ENCODE measurements at regions not wholly inside any gene's neighbourhood (a gene's known extent, or its start where the extent isn't known, plus 50 kb on each side); places are given as distances from the start of the nearest gene placed in this dataset.

- no peak overlapping the region for H3K4me3 ChIP-seq (ENCODE audit: low read depth in 1 of 3, low read length in 3 of 3)
- WGBS, result 88% methylated on average over 16 of the region's 16 CpGs
- H3K27ac ChIP-seq (ENCODE audit: low read depth in 1 of 2, low read length in 2 of 2), result no peak overlapping the region
- H3K27me3 ChIP-seq (ENCODE audit: control insufficient read depth in 4 of 4, insufficient read depth in 4 of 4, low read length in 3 of 4), result peaks cover 0 to 5% (median under 1%) of the 10 kb centered on the region in 4 donors
- no peaks in the 10 kb centered on the region for H3K36me3 ChIP-seq (ENCODE audit: control insufficient read depth in 4 of 4, insufficient read depth in 3 of 4, low read depth in 1 of 4, low read length in 3 of 4)
- no peak overlapping the region for H3K9ac ChIP-seq (ENCODE audit: low read depth in 1 of 2, low read length in 2 of 2)
- H3K4me1 ChIP-seq (ENCODE audit: control insufficient read depth in 4 of 4, insufficient read depth in 4 of 4, low read length in 3 of 4), result no peaks in the 10 kb centered on the region
- no peak for DNase-seq (ENCODE audit: low spot score)
- TF ChIP-seq NR2F2 (IDR thresholded peaks at IDR 0.05) (no peak), RXRA (IDR thresholded peaks at IDR 0.05) (no peak), RAD21 (IDR thresholded peaks at IDR 0.05) (no peak), JUND (IDR thresholded peaks at IDR 0.05) (no peak), TAF1 (conservative IDR thresholded peaks at IDR 0.05) (no peak), HNF4A (conservative IDR thresholded peaks at IDR 0.05) (no peak), MAX (IDR thresholded peaks at IDR 0.05) (no peak)
- H3K9me3 ChIP-seq (ENCODE audit: control insufficient read depth in 4 of 4, low read length in 3 of 4), result no peaks in the 10 kb centered on the region
These were observed 182.1 kb downstream of the NPHP4 start for GRCh38 chr1:5810131-5810530.

GRCh38 chr1:5809207-5809788 lies 182.9 kb downstream of the NPHP4 start:
- Histone ChIP-seq H3K9me3 (ENCODE audit: control insufficient read depth in 4 of 4, low read length in 3 of 4) (no peaks in the 10 kb centered on the region), H3K27me3 (ENCODE audit: control insufficient read depth in 4 of 4, insufficient read depth in 4 of 4, low read length in 3 of 4) (peaks cover 0 to 5% (median 0%) of the 10 kb centered on the region in 4 donors), H3K9ac (ENCODE audit: low read depth in 1 of 2, low read length in 2 of 2) (no peak overlapping the region), H3K27ac (ENCODE audit: low read depth in 1 of 2, low read length in 2 of 2) (no peak overlapping the region), H3K4me1 (ENCODE audit: control insufficient read depth in 4 of 4, insufficient read depth in 4 of 4, low read length in 3 of 4) (no peaks in the 10 kb centered on the region), H3K4me3 (ENCODE audit: low read depth in 1 of 3, low read length in 3 of 3) (no peak overlapping the region), H3K36me3 (ENCODE audit: control insufficient read depth in 4 of 4, insufficient read depth in 3 of 4, low read depth in 1 of 4, low read length in 3 of 4) (no peaks in the 10 kb centered on the region)
- DNase-seq (ENCODE audit: low spot score), result no peak
- WGBS, result 92% methylated on average over 9 of the region's 9 CpGs
- TF ChIP-seq SP1 (IDR thresholded peaks at IDR 0.05), result no peak

GRCh38 chr1:5803851-5804250 lies 188.4 kb downstream of the NPHP4 start:
- Histone ChIP-seq H3K4me1 (ENCODE audit: control insufficient read depth in 4 of 4, insufficient read depth in 4 of 4, low read length in 3 of 4) (no peaks in the 10 kb centered on the region), H3K36me3 (ENCODE audit: control insufficient read depth in 4 of 4, insufficient read depth in 3 of 4, low read depth in 1 of 4, low read length in 3 of 4) (no peaks in the 10 kb centered on the region), H3K9me3 (ENCODE audit: control insufficient read depth in 4 of 4, low read length in 3 of 4) (peaks cover 0 to 5% (median 2%) of the 10 kb centered on the region in 4 donors), H3K9ac (ENCODE audit: low read depth in 1 of 2, low read length in 2 of 2) (no peak overlapping the region), H3K27me3 (ENCODE audit: control insufficient read depth in 4 of 4, insufficient read depth in 4 of 4, low read length in 3 of 4) (no peaks in the 10 kb centered on the region), H3K27ac (ENCODE audit: low read depth in 1 of 2, low read length in 2 of 2) (no peak overlapping the region), H3K4me3 (ENCODE audit: low read depth in 1 of 3, low read length in 3 of 3) (no peak overlapping the region)
- DNase-seq (ENCODE audit: low spot score), result no peak
- no peak for TF ChIP-seq CTCF (IDR thresholded peaks at IDR 0.05; ENCODE audit: low read depth, low read length, missing input control)
- TF ChIP-seq GABPA (IDR thresholded peaks at IDR 0.05 in 1 of 2, conservative IDR thresholded peaks at IDR 0.05 in 1 of 2), result no peak
- TF ChIP-seq EGR1 (IDR thresholded peaks at IDR 0.05; ENCODE audit: low read depth in 2 of 2), result no peak
- TF ChIP-seq HNF4G (IDR thresholded peaks at IDR 0.05), result no peak
- no peak for TF ChIP-seq FOXA1 (IDR thresholded peaks at IDR 0.05)
- TF ChIP-seq RXRA (IDR thresholded peaks at IDR 0.05), result no peak
- TF ChIP-seq FOXA2 (IDR thresholded peaks at IDR 0.05), result no peak
- TF ChIP-seq RAD21 (IDR thresholded peaks at IDR 0.05), result no peak
- no peak for TF ChIP-seq HNF4A (conservative IDR thresholded peaks at IDR 0.05)
- no peak for TF ChIP-seq NR2F2 (IDR thresholded peaks at IDR 0.05)
- no peak for TF ChIP-seq MAX (IDR thresholded peaks at IDR 0.05)
- no peak for TF ChIP-seq JUND (IDR thresholded peaks at IDR 0.05)
- no peak for TF ChIP-seq ZBTB33 (IDR thresholded peaks at IDR 0.05)
- TF ChIP-seq REST (IDR thresholded peaks at IDR 0.05), result no peak
- TF ChIP-seq TAF1 (conservative IDR thresholded peaks at IDR 0.05), result no peak
